ENCODE measurements at regions not wholly inside any gene's neighbourhood (a gene's known extent, or its start where the extent isn't known, plus 50 kb on each side); places are given as distances from the start of the nearest gene placed in this dataset.

DNA sequence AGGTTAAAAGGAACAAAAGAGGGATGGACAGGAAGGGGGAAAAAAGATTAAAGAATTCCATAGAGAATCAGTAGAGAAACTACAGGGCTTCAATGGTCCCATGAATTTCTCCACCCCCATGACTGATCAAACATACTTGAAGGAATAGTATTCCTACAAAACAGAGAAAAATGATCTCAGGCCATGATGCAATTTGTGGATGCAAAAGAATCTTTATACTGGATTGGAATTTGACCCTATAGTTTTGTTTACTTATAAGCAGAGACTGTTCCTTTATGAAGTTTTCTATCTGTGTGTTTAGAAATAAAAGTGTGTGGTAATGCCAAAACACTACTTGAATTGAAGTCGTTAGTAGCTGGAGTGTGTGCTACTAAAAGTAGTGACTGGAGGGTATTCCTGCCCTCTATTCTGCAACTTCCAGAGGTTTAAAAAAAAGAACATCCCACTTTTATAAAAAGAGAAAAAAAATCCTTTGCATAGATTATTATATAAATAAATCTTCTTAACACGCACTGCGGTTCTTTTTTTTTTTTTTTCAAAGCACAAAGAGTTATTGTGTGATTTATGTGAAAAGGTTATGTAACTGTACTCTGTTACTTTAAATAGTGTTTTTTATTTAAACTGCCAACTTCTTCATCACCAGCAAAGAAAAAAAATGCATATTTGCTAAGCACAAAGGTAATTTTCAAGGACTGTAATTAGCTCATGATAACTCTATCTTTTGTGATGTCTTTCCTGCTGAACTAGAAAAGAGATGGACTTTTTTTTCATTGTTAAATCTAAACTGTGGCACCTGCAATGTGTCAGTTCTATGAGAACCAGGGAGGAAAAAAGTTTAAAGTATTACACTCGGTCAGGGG, 214.5 kb upstream of the CITED2 start:
- Histone ChIP-seq H3K36me3 (ENCODE audit: insufficient read depth, low read length) (no peaks in the 10 kb centered on the region), H2AFZ (ENCODE audit: low read depth, low read length) (no peak overlapping the region), H3K27me3 (ENCODE audit: insufficient read depth, low read length) (no peaks in the 10 kb centered on the region)

DNA sequence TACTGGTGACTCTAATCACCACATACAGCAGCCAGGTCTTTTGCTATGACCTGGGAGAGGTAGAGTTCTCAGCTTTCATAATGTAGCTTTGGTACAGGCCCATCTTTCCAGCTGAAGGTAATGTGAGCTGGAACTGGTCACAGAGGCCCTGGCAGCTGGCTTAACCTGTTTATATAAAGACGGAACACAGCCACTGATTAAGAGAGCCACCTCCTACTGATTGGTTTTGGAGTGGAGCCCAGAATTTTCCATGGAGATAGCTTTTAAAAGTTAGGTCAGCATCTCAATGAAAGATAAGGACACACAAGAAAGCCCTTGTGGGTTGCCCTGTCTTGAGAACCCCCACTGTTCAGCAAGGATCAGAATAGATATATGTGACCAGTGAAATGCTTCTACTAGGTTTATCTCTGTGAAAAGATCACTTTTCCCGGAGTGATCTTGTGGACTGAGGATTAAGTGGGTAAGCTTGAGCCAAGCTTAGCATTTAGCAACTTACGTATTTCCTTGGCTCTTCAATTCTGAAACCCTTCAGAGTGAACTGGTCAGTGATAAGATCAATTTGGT, 213.7 kb upstream of the CITED2 start:
- Histone ChIP-seq H3K9me3 (ENCODE audit: low read length) (no peaks in the 10 kb centered on the region), H3K27me3 (ENCODE audit: insufficient read depth, low read length) (no peaks in the 10 kb centered on the region), H3K4me3 (ENCODE audit: low read length) (no peak overlapping the region)

More for the DNA sequence above, 214.5 kb upstream of the CITED2 start:
- peaks cover 6% of the 10 kb centered on the region for H3K4me1 ChIP-seq (ENCODE audit: insufficient read depth, low read length)
- no peaks in the 10 kb centered on the region for H3K9me3 ChIP-seq (ENCODE audit: low read length)
- no peak overlapping the region for H3K4me3 ChIP-seq (ENCODE audit: low read length)

DNA sequence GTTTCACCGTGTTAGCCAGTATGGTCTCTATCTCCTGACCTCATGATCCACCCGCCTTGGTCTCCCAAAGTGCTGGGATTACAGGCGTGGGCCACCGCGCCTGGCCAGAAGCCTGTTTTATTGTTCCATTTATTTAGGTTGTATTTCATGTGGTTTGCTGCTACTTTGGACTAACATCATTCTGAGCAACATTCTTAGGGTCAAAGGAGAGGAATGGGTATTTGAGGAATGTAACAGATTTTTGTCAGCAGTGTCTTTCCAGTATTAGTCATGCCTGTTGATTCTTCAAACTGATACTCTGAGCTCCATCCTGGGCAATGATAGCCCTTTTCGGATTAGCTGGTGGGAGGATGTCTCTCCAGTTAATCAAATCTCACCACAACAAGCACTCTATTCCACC, 213.0 kb upstream of the CITED2 start:
- Histone ChIP-seq H2AFZ (ENCODE audit: low read depth, low read length) (no peak overlapping the region), H3K27me3 (ENCODE audit: insufficient read depth, low read length) (no peaks in the 10 kb centered on the region), H3K4me1 (ENCODE audit: insufficient read depth, low read length) (peaks cover 6% of the 10 kb centered on the region), H3K36me3 (ENCODE audit: insufficient read depth, low read length) (no peaks in the 10 kb centered on the region), H3K4me3 (ENCODE audit: low read length) (no peak overlapping the region), H3K9me3 (ENCODE audit: low read length) (no peaks in the 10 kb centered on the region)

More for the DNA sequence above, 213.7 kb upstream of the CITED2 start:
- peaks cover 6% of the 10 kb centered on the region for H3K4me1 ChIP-seq (ENCODE audit: insufficient read depth, low read length)
- no peak overlapping the region for H2AFZ ChIP-seq (ENCODE audit: low read depth, low read length)
- H3K36me3 ChIP-seq (ENCODE audit: insufficient read depth, low read length) = no peaks in the 10 kb centered on the region

DNA sequence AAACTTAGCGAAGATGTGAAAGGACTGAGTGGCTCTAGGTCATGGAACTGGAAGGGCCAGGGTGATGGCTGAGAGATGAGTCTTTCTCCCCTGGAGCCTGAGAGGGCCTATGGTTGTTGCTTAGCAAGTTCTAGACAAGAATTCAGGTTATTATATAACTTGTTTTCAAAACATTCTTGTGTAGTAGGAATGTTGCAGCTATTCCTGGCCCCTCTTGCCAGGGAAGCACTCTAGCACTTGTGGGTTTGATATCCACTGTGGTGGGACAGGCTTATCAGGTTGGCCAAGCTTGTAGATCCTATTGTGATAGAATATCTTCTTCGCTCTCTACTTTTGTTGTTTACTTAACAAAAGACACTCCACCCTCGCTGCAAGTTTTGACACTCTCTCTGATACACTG, 211.8 kb upstream of the CITED2 start:
- no peaks in the 10 kb centered on the region for H3K27me3 ChIP-seq (ENCODE audit: insufficient read depth, low read length)
- peaks cover 3% of the 10 kb centered on the region for H3K4me1 ChIP-seq (ENCODE audit: insufficient read depth, low read length)

DNA sequence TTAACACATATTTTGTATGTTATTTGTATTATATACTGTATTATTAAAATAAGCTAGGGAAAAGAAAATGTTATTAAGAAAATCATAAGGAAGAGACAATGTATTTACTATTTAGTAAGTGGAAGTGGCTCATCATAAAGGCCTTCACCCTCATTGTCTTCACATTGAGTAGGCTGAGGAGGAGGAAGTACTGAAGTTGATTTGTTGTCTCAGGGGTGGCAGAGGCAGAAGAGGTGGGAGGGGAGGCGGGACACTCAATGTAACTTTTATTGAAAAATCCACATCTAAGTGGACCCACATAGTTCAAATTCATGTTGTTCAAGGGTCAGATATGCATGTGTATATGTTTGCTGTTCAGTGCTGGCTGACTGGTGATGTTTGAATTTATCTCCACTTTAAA, 210.2 kb upstream of the CITED2 start:
- no peaks in the 10 kb centered on the region for H3K4me1 ChIP-seq (ENCODE audit: insufficient read depth, low read length)
- no peak overlapping the region for H3K4me3 ChIP-seq (ENCODE audit: low read length)
- no peaks in the 10 kb centered on the region for H3K9me3 ChIP-seq (ENCODE audit: low read length)
- H3K27me3 ChIP-seq (ENCODE audit: insufficient read depth, low read length) = no peaks in the 10 kb centered on the region
- no peak overlapping the region for H2AFZ ChIP-seq (ENCODE audit: low read depth, low read length)
- no peaks in the 10 kb centered on the region for H3K36me3 ChIP-seq (ENCODE audit: insufficient read depth, low read length)

More for the DNA sequence above, 211.8 kb upstream of the CITED2 start:
- no peak overlapping the region for H3K4me3 ChIP-seq (ENCODE audit: low read length)
- no peak overlapping the region for H2AFZ ChIP-seq (ENCODE audit: low read depth, low read length)
- no peaks in the 10 kb centered on the region for H3K36me3 ChIP-seq (ENCODE audit: insufficient read depth, low read length)
- no peaks in the 10 kb centered on the region for H3K9me3 ChIP-seq (ENCODE audit: low read length)

DNA sequence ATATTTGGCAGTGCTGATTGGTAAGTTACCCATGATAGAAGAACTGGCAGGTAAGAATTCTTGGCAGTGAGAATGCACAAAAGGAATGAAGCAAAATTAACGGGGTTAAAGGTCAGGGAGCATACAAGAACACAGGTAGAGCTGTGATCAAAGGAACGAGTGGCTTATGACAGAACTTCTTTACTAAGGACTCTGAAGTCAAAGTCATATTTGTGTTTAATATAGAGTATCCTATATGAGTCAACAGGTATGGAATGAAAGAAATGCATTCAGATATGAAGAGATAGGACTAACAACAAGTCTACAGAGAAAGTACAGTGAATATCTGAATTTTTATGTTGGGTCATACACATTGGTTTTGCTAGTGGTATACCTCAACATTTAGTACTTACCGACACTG, 209.0 kb upstream of the CITED2 start:
- H3K4me3 ChIP-seq (ENCODE audit: low read length) = no peak overlapping the region
- no peaks in the 10 kb centered on the region for H3K36me3 ChIP-seq (ENCODE audit: insufficient read depth, low read length)
- H2AFZ ChIP-seq (ENCODE audit: low read depth, low read length) = no peak overlapping the region
- H3K9me3 ChIP-seq (ENCODE audit: low read length) = no peaks in the 10 kb centered on the region
- H3K4me1 ChIP-seq (ENCODE audit: insufficient read depth, low read length) = no peaks in the 10 kb centered on the region
- H3K27me3 ChIP-seq (ENCODE audit: insufficient read depth, low read length) = no peaks in the 10 kb centered on the region

DNA sequence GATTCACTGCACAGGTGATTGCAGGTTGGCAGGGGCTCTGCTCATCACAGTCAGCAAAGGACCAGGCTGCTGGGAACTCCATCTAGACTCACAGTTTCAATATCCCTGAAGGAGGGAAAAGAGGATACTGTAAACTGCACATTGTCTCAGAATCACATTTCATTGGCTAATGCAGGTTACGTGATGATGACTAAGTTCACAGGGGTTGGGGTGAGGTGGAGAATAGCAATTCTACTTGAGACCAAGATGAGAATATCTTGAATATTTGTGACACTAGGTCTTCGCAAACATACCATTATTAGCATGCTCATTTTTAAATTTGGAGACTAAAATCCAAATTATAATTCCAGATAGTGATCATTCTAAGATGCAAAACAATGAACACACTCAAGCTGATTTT, 208.5 kb upstream of the CITED2 start:
- Histone ChIP-seq H3K4me3 (ENCODE audit: low read length) (no peak overlapping the region), H3K9me3 (ENCODE audit: low read length) (no peaks in the 10 kb centered on the region), H3K27me3 (ENCODE audit: insufficient read depth, low read length) (no peaks in the 10 kb centered on the region), H3K4me1 (ENCODE audit: insufficient read depth, low read length) (peaks cover 5% of the 10 kb centered on the region), H3K36me3 (ENCODE audit: insufficient read depth, low read length) (no peaks in the 10 kb centered on the region), H2AFZ (ENCODE audit: low read depth, low read length) (no peak overlapping the region)

DNA sequence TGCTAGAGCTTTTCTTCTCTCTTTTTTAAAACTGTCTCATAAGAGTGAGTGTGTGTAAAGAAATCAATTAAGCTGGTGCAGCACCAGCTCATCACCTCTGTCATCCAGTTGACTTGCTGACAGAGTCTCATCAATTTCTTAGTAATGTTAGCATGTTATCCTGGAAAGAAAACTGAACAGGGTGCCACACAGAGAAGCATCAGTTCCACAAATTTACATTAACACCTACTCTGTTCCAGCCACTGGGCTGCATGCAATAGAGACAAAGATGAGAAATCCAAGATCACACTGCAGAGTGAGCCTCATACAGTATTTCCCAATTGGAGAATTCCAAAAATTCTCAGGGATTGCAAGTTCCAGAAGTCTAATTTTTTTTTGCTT, 207.0 kb upstream of the CITED2 start:
- no peak overlapping the region for H3K4me3 ChIP-seq (ENCODE audit: low read length)
- no peak overlapping the region for H2AFZ ChIP-seq (ENCODE audit: low read depth, low read length)
- H3K27me3 ChIP-seq (ENCODE audit: insufficient read depth, low read length) = no peaks in the 10 kb centered on the region

DNA sequence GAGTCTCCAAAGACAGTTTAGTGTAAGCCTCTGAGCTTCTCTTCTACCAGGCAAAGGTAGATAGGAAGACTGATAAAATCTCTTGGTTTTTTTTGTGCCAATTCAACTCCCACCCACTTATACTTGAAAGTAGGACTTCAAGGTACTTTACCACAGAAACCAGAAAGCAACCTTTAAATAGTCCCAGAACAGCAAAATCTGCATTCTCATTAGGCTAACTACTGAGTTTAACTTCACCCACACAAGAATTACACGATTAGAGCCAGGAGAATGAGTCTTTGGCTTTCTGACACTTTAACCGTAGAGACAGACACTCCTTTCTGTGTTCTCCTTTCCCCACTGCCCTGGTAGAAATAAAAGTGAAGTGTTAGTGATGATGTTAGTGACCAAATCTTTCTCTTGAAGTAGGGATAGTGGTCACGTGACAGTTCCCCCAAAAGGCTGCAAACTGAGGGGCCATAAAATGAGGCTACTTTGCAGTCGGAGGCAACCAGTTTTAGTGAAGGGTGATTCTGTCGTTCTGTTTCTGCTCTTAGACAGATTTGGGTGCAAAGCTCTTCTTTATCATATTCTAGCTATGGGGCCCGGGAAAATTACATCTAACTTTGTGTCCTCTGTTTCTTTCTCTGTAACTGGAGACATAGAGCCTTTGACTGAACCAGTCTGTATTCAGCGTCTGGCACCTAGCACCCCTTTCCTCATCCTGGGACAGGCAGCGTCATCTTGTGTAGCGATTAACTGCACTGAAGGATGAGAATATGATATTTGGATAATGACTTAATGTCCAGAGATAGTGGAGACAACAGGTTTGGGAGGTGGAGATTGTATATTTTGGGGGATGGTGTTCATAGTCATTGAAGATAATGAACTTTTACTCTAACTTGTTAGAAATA, 206.4 kb upstream of the CITED2 start:
- H3K27me3 ChIP-seq (ENCODE audit: insufficient read depth, low read length) = no peaks in the 10 kb centered on the region
- no peak overlapping the region for H2AFZ ChIP-seq (ENCODE audit: low read depth, low read length)
- no peaks in the 10 kb centered on the region for H3K9me3 ChIP-seq (ENCODE audit: low read length)
- no peak overlapping the region for H3K4me3 ChIP-seq (ENCODE audit: low read length)
- no peaks in the 10 kb centered on the region for H3K36me3 ChIP-seq (ENCODE audit: insufficient read depth, low read length)
- peaks cover 16% of the 10 kb centered on the region for H3K4me1 ChIP-seq (ENCODE audit: insufficient read depth, low read length)

More for the DNA sequence above, 207.0 kb upstream of the CITED2 start:
- peaks cover 16% of the 10 kb centered on the region for H3K4me1 ChIP-seq (ENCODE audit: insufficient read depth, low read length)
- H3K9me3 ChIP-seq (ENCODE audit: low read length) = no peaks in the 10 kb centered on the region
- H3K36me3 ChIP-seq (ENCODE audit: insufficient read depth, low read length) = no peaks in the 10 kb centered on the region

DNA sequence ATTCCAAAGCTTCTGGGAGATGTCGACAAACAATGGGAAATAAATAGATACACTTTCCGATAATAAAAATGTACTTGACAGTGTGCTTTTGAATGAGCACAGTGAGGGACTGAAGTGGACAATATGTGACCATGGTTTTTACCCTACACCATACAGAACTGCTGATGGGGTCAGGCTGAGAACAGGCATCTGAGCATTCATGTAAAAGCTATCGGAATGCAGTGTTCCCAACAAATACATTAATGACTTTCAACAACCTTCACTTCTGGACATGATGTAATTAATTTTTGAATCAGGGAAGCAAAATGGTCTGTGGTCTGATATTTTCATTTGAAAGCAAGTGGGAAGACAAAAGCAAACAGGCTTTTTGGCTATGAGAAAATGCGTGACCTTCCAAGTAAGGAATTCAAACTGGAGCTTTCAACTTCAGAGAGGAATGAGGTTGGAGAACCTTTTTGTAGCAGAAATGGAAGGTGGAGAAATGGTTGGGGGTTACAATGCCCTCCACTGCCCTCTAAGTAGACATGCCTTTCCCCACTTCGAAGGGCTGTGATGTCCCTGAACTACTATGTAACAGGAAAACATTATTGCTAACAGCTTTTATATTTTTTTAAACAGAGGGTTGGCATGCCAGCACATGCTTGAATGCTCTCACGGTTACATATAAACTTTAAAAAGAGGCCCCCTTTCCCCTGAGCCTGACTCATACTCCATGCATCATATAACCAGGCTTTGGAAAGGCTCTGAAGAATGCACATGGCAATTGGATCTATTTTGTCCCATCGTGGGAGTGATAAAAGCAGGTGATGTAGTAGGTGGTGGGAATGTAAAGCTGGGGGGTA, 203.5 kb upstream of the CITED2 start:
- Histone ChIP-seq H3K9me3 (ENCODE audit: low read length) (no peaks in the 10 kb centered on the region), H3K36me3 (ENCODE audit: insufficient read depth, low read length) (no peaks in the 10 kb centered on the region), H3K4me1 (ENCODE audit: insufficient read depth, low read length) (peaks cover 16% of the 10 kb centered on the region), H3K27me3 (ENCODE audit: insufficient read depth, low read length) (no peaks in the 10 kb centered on the region), H3K4me3 (ENCODE audit: low read length) (no peak overlapping the region), H2AFZ (ENCODE audit: low read depth, low read length) (no peak overlapping the region)

DNA sequence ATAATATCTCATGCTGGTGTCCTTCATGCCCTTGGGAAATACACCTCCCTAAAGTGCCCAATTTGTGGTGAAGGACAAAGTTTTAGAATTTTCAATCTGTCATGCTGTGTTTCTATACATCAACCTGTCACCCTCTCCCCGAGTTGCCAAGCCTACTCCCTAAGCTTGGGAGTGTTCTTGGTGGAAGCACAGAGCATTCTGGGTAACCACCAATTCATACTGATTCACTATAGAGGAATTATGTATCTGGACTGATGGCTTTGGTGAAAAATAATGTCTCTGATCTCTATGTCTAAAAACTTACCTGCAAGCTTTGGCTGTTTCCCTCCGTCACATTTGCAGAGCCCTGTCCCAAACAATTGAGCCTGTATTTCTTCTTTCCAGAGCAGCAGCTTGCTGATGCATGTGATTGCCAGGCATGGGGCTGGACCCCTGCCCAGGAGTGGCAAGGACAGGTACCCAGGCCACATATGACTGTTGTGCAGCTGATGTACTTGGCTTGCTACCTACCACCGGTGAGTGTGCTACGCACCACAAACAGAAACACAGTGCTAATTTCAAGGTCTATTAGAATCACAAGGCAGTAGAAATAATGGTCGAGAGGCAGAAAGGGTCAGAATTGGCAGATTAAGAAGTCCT, 202.8 kb upstream of the CITED2 start:
- Histone ChIP-seq H3K36me3 (ENCODE audit: insufficient read depth, low read length) (no peaks in the 10 kb centered on the region), H3K9me3 (ENCODE audit: low read length) (no peaks in the 10 kb centered on the region), H3K4me3 (ENCODE audit: low read length) (no peak overlapping the region), H2AFZ (ENCODE audit: low read depth, low read length) (no peak overlapping the region), H3K27me3 (ENCODE audit: insufficient read depth, low read length) (no peaks in the 10 kb centered on the region), H3K4me1 (ENCODE audit: insufficient read depth, low read length) (peaks cover 16% of the 10 kb centered on the region)

DNA sequence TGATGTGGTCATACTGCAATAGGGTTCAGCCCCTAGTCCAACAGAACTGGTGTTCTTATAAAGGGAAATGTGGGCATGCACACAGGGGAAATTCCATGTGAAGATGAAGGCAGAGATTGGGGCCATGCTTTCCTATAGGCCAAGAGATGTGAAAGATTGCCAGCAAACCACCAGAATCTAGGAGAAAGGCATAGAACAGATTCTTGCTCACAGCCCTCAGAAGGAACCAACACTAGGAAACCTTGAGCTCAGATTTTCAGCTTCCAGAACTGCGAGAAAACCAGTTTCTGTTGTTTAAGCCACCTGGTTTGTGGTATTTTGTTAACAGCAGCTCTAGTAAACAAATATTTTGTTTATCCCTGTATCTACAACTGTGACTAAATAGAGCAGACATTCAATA, 197.6 kb upstream of the CITED2 start:
- Histone ChIP-seq H3K4me3 (ENCODE audit: low read length) (no peak overlapping the region), H3K36me3 (ENCODE audit: insufficient read depth, low read length) (no peaks in the 10 kb centered on the region), H2AFZ (ENCODE audit: low read depth, low read length) (no peak overlapping the region), H3K27me3 (ENCODE audit: insufficient read depth, low read length) (no peaks in the 10 kb centered on the region), H3K9me3 (ENCODE audit: low read length) (no peaks in the 10 kb centered on the region), H3K4me1 (ENCODE audit: insufficient read depth, low read length) (peaks cover 2% of the 10 kb centered on the region)

Data from neuron (in vitro differentiated cells).